Limb (tissue), 2 donors: ENCODE measurements at regions not wholly inside any gene's neighbourhood (a gene's known extent, or its start where the extent isn't known, plus 50 kb on each side); places are given as distances from the start of the nearest gene placed in this dataset.

Experiments used
- DNase-seq, 2 donors: peaks; one replicate each; pipeline ENCODE4 v3.0.0-alpha.2; 2016; ENCODE audit errors: extremely low spot score in 2 of 2

DNA sequence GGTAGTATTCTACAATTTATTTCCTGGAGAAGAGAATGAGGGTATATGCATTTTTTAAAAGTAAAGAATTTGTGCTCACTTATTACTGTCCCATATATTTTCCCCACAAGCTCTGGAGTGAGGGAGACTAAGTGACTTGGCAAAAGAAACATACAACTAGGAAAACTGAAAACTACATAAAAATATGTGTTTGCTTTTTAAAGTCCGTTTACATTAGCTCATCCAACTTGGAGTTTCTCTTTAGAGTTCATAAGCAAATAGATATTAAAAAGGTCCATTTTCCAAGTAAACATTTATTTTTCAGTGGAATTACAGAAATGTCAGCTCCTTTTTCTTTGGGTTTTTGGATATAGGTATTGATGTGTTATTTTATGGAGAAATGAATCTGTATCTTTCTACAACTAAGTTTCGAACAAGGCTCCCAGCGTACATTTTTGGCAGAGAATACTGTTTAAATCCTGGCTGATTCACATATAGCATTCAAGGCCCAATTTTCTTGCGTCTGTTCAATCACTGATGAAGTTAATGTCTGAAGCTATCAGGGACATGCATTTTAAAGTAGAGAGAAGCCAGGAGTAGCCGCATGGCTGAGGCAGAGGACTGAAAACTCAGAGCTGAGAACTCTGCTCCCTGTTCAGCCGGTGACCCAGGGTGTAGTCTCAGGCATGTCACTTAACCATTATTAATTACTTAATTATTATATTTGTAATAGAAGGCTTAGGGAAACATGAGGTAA is 729.4 kb downstream of the EFNB2 start:
- DNase-seq, result no peak

DNA sequence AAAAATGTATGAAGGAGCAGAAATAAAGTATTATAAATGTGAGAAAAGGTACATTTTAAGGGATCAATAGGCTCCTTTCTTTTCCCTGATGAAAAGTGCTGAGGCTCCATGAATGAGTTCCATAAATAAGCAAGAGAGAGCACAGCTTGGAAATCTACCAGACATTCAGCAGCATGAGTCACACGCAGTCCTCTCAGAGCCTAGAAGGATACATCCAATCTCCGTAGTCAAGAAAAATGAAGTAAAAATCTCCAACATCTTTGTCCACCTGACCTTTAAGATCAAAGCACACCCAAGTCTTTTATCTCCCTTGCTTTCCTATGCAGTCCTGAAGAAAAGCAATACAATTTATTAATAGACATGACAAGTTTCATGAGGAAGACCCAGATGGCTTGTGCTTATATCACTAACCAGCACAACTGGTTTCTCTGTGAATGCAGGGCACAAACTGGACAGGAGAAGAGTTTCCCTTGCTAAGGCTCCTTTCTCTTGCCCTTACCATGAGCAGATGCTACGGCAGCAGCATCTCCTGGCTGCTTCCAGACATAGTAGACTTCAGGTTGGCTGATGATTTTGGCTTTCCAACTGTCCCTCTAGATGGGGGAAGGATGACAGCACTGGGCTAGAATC is 730.8 kb downstream of the EFNB2 start:
- DNase-seq, result no peak

DNA sequence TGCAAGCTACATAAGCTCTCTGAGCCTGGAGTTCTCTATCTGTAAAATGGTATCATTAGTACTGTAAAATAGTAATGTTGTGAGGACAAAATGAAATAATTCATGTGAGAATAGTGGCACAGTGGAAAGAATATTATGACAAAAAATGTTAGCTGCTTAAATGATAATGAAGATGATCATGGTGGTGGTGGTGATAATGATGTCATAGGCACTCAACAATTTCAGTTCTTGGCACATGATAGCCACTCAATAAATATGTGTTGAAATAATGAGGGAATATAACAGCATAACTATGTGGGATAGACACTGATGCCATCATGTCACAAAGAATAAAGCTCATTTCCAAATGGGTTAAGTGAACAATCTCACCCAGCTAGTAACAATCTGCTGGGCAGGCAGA is 736.3 kb downstream of the EFNB2 start:
- no peak for DNase-seq

DNA sequence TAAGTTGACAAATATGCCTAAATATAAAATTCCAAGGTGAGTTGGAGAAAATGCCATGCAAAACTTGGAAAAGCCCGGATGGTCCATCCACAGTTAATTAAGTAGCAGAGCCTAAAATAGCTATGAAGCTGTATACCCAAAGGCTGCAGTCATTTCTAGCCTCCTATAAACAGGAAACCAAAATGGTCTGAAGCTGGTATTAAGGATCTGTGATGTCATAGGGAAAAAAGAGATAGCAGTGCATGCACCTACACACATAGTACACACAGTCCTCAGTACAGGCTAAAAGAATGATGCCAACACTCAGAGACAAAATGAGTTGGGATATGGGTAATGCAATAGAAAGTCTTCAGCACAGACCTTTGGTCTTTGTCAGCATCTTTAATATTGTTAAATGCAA is 736.9 kb downstream of the EFNB2 start:
- DNase-seq, result no peak

DNA sequence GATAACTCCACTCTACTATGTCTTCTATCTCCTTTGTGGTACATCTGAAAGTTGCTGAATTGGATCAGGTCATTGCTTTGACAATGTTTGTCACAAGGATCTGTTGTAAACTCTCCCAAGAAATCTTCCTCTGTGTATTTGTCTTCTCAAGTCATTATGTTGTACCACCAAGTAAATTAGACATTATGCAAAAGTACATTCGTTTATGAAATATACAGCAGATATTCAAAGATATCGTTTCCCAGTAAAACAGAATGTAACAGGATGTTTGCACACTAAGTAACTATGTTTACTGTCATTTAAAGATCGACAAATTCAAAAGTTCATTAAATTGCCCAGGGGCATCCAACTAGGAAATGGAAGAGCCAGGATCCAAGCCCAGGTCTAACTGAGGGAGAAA is 739.4 kb downstream of the EFNB2 start:
- DNase-seq, result no peak

DNA sequence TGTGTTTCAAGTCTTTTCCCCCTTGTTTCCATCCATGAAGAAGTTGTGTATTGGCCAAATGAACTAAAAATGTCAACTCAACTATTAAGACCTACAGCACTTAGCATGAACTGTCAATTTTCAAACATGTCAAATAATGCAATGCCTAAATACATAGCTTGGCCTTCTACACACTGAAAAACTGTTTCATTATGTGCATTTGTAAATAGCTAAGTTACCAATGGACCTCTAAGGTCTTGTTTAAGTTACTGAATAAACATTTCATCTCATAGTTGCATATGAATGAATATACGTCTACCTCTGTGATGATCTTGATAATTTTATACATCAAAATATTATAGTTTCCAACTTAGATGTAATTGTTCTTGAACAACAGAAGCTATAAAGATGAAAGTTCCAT is 744.5 kb downstream of the EFNB2 start:
- no peak for DNase-seq

DNA sequence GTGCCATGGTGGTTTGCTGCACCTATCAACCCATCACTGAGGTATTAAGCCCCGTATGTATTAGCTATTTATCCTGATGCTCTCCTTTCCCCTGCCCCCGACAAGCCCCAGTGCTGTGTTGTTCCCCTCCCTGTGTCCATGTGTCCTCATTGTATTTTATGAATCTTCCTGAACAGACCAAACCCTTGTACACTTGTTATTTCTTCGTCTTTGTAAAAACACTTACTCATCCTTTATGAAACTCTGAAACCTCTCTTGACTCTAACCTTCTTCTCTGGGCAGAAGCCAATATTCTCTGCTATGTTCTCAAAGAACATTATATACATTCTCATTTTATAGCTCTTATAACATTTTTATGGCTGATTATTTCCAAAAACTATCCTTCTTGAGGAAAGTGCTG is 746.9 kb downstream of the EFNB2 start:
- no peak for DNase-seq

DNA sequence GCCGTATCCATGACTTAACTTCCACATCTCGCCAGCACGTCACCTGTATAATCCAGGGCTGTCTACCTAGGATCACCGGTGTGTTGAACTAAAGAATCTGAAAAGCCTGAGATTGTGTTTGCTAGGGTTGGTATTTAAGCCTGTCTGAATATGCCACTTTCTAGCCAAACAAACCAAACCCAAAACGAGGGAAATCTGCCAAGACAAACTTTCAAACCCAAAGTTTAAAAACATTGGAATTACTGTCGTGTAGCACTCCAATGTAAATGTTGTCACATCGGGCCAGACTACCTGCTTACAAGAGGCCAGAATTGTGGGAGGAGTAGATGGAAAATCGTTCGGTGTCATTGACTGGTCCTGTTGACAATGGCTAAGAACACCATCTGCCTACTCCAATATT is 747.8 kb downstream of the EFNB2 start:
- no peak for DNase-seq

DNA sequence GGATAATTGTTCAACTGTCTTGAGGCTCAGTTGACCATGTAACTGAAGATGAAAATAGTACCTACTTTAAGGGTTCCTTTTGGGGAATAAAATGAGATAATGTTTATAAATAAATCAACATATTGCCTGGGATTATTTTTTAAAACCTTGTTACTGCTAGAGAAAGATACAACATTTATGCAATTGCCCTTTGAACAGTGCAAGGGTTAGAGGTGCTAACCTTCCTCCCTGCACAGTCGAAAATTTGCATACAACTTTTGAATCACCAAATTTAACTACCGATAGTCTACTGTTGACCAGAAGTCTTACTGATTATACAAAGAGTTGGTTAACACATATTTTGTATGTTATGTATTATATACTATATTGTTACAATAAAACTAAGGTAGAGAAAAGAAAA is 750.0 kb downstream of the EFNB2 start:
- DNase-seq, result no peak

DNA sequence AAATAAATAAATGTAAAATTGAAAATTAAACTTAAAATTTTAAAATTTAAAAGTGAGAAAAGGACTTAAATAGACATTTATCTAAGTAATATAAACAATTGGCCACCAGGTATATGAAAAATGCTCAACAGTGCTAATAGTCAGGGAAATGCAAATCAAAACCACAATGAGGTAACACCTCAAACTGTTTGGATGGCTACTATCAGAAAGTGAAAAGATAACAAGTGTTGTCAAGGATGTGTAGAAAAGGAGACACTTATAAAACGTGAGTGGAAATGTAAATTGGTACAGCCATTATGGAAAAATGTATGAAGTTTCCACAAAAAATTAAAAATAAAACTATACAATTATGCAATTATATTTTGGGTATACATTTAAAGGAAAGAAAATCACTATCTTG is 752.2 kb downstream of the EFNB2 start:
- DNase-seq, result no peak

DNA sequence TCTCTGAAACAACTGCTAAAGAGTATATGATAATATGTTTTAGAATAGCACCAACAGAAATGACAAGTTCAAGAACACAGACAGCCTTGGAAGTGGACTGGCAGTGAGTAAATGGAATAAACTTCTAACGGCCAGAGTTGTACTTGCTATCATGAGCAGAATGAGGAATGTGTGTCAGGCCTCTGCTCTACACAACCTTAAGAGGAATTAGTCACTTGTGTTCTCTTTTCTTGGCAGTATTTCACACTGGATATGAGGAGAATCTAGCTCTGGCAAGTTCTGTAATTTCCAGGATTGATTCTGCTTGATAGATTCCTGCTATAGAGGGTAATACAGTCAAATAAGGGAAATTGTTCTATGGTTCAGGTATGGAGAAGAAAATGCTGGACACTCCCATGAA is 757.3 kb downstream of the EFNB2 start:
- DNase-seq, result no peak

DNA sequence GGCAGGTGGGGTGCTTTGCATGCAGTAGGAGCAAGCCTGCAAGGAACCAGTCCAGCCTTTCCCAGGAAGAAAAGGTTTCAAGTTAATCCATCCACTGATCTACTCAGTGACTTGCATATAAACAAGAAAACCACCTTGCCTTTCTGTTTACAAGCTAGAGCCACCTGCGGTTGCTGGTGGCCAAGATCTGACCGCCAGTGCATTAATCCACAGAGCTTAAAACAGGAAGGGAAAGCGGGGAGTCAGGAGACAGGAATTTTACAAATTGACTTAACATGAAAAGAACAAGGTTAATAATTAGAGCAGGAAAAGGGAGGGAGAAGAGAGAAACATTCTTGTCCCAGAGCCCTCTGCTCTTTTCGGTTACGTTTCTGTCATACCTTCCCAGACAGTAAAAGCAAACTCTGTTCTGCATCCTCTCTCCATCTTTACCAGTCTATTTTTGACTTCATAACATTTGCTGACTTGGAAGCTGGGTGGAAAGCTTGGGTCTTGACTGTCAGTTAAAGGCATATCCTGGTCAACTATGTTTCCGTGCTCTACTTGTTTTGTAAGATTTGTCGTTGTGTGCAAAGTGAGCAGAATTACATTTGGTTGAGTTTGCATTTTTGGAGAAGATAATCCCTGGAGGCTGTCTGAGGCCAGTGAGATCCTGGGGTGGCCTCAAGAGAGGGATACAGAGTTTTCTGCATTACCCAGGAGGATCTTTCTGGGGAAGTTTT is 760.6 kb downstream of the EFNB2 start:
- DNase-seq, result no peak

DNA sequence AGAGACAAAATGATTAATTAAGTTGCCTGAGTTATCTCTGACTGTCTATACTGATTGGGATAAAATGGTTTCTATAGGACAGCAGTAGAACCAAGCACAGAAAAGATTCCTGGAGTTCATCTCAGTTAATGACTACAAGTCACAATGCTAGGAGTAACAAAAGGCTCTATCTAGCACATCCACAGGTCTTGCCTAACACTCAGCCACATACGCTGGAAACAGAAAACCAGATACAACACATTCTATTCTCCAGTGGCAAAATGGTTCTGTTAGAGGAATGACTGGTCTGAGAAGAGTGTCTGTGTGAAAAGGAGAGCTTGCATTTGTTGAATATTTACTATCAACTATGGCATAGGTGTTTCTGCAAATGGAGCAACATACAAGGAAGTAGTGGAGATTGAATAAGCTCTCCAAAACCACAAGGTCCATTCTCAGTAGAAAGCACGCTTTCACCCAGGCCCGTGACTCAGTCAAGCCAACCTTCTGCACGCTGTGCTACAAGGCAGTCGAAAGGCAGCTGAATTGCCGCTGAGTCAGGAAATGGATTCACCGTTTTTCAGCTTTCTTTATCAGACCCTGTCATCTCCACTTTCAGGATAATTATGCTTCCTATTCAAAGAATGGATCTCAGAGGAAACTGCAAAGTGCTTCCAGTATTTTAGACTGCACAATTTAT is 761.5 kb downstream of the EFNB2 start:
- no peak for DNase-seq

DNA sequence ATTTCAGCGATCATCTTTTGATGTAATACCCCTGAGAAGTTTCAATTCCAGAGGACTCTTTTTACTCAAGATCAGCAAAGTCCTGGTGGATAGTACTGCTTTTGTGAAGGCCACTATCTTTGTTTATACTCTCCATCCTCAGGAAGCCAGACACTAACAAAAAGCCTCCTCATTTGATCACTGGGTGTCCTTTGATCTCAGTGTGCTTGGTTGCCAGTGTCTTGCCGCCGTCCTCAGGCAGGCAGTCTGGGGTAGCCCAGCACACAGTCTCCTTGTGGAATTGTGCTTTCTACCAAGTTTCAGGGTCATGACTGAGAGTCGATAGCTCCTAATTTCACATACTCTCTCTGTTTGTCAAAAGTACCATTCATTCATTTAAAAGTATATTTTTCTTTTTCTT is 762.2 kb downstream of the EFNB2 start:
- DNase-seq, result no peak

DNA sequence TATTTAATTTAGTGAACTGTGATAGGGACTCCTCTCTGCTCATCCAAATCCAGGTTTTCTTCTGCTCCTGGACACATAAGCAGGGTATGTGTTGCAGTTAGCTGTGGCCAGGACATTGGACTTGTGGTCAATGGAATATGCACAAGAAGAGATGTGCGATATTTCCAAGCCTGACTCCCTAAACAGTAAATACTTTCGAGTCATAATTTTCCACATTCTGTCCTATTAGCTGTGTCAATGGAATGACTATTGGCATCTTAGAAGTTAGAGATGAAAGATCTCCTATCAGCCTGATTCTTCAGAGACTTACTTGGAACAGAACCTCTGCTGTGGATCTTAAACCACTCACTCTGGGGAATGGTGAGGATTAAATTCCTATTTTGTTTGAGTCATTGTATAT is 771.0 kb downstream of the EFNB2 start:
- no peak for DNase-seq

DNA sequence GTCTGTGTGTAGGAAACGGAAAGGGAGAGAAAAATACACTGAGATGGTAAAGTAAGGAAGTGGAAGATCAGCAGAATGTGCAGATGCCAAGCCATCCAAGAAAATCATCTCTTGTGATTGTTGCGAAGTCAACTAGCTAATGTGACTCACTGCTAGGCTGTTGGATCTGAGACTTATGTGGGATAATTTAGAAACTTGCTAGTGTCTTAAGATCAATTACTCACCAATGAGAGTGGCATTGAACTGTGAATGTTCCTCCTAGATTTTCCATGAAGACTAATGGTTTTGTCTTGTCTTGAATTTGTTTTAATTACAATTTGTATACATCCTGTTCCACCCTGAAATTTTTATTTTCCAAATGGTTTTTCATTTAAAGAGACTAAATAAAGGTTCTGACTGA is 771.6 kb downstream of the EFNB2 start:
- no peak for DNase-seq

DNA sequence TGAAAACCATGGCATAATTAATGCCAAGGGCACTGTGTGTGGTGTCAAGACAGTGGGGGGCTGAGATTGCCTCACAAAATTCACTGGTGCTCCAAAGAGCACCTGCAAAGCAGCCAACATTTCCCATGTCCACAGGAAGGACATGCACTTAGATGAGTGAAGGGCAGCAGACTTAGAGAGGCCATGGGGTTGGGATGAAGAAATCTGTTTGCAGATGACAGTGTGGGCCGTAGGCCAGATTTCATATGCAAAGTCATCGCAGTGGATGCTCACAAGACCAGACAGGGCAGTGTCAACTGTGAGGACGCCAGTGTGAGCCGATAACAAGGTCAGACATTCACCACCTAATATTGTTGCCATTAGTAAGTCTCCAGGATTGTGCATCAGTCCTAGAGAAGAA is 773.4 kb downstream of the EFNB2 start:
- DNase-seq, result no peak

DNA sequence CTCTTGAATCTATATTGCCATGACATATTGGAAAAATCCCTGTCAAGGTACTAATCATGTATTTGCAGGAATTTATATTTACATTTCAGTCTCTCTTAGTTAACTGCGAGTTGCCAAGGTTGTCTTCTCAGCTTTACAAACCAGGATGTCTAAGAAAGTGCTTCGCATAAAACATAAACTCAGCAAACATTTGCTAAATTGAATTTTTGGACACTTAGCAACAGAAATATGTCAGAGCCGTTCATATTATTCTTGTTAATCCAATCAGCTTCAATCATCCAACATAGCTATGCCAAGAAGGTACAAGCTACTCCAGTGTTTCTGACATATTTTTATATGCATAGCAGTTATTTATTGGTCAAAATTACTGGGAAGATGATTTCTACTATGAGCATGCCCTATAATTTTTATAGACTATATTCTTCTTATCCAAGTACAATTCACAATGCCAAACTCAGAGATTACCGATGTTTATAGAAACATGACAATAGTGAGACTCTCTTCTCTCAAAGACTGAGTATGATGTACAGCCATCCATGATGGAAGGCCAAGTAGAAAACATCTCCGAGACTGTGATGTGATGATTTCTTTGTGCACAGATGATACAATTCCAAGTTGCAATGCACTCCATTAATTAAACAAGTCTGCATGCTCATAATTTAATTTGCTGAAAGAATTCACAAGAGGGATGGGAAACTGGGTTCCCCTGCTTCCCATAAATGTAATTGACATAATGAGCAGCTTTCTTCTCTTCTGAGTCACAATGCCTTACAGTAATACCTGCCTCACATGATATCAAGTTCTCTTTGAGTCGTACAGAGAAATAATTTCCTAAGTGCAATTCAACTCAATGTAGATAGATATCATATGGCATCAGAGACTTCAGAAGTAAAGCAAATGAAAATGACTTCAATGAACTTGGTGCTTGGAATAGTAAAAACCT is 776.3 kb downstream of the EFNB2 start:
- no peak for DNase-seq

DNA sequence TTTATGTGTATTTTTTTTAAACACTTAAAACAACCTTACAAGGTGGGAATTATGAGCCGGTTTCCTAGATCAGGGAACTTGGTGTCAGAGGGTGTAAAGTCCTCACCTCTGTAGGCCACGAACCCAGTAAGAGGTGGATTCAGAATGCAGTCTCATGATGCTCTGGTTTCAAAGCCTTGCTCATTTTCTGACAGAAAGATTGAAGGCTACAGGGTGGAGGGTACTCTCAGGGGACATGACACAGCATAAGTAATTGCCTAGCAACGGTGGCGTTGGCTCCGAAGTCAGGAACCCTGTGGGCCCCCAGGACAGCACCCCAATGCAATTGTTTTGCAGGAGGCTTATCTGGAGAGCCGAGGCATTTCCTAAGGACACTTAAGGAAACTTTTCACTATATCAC is 794.7 kb downstream of the EFNB2 start:
- DNase-seq, result no peak

DNA sequence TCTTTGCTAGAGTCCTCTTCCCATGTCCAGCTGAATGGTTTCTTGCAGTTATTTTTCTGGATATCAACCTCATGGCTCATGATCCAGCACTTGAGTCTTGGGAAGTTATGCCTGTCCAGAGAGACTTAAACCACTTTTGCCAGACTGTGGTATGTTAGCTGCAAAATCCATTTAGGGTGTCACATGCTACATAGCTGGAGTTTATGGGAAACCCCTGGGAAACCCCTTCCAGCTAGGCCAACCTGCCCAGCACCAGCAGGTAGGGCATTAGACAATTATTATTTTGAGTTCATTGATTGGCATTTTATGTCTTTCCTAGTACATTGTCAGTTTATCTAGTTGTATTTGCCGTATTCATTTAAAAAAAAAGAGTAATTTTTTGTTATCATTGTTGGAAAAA is 797.8 kb downstream of the EFNB2 start:
- no peak for DNase-seq

DNA sequence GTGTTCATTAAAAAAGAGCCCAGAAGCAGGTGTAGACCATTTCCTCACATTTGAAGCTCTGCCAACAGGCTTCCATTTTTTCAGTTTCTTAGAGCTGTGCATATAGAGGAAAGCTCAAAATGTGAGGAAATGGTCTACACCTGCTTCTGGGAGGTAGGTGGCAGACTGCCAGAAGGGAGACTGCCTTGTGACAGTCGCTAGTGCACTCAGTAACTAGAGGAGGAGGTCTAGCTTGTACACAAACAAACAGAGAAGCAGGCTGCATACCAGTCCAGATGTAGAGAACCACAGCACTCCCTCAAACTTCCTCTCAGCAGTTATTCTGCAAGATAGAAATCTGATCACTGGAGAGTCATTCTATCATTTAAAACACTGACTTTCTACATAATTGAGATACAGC is 800.2 kb downstream of the EFNB2 start:
- peak in 1 of 2 donors; percentile 26 for DNase-seq
